ENCODE measurements at regions not wholly inside any gene's neighbourhood (a gene's known extent, or its start where the extent isn't known, plus 50 kb on each side); places are given as distances from the start of the nearest gene placed in this dataset.

- no peak for DNase-seq
Observed at GRCh38 chr12:93157279-93157678, 220.4 kb upstream of the NUDT4 start.

GRCh38 chr12:93158065-93158843 is 219.5 kb upstream of the NUDT4 start:
- DNase-seq = no peak

- DNase-seq = no peak
Observed at GRCh38 chr12:93163260-93164036, 214.3 kb upstream of the NUDT4 start.

- no peak for DNase-seq
Observed at GRCh38 chr12:93164103-93164880, 213.4 kb upstream of the NUDT4 start.

- no peak for DNase-seq
Observed at GRCh38 chr12:93165384-93165932, 212.3 kb upstream of the NUDT4 start.

- DNase-seq = no peak
Observed at GRCh38 chr12:93166541-93167307, 211.0 kb upstream of the NUDT4 start.

GRCh38 chr12:93167331-93167730 is 210.4 kb upstream of the NUDT4 start:
- DNase-seq = no peak

- DNase-seq = peak in 1 of 5 donors; percentile 6
Observed at GRCh38 chr12:93167841-93168492, 209.8 kb upstream of the NUDT4 start.

- DNase-seq = no peak
Observed at GRCh38 chr12:93168751-93169150, 209.0 kb upstream of the NUDT4 start.

- no peak for DNase-seq
Observed at GRCh38 chr12:93169536-93169935, 208.2 kb upstream of the NUDT4 start.

- DNase-seq = no peak
Observed at GRCh38 chr12:93170928-93171327, 206.8 kb upstream of the NUDT4 start.

- no peak for DNase-seq
Observed at GRCh38 chr12:93173178-93173957, 204.4 kb upstream of the NUDT4 start.

- no peak for DNase-seq
Observed at GRCh38 chr12:93174048-93174447, 203.7 kb upstream of the NUDT4 start.

- DNase-seq = no peak
Observed at GRCh38 chr12:93174473-93174872, 203.3 kb upstream of the NUDT4 start.

- DNase-seq = no peak
Observed at GRCh38 chr12:93176165-93176564, 201.6 kb upstream of the NUDT4 start.

GRCh38 chr12:93176610-93177126 is 201.1 kb upstream of the NUDT4 start:
- no peak for DNase-seq

GRCh38 chr12:93177208-93178153 is 200.2 kb upstream of the NUDT4 start:
- no peak for DNase-seq

GRCh38 chr12:93178154-93178878 is 199.4 kb upstream of the NUDT4 start:
- no peak for DNase-seq

GRCh38 chr12:93179792-93180191 is 197.9 kb upstream of the NUDT4 start:
- no peak for DNase-seq

Data from T-helper 1 cell (primary cell).